CD4-positive, CD25-positive, alpha-beta regulatory T cell (primary cell): ENCODE measurements at regions not wholly inside any gene's neighbourhood (a gene's known extent, or its start where the extent isn't known, plus 50 kb on each side); places are given as distances from the start of the nearest gene placed in this dataset.

ENCODE experiments used
- ATAC-seq, 2 donors: fragments of 150-1000 bp; cut with Tn5 transposase; one replicate each; pipeline ENCODE4 v1.10.0; 2021; ENCODE audit warnings: low read depth in 2 of 2, moderate number of reproducible peaks in 2 of 2, moderate library complexity in 1 of 2
- DNase-seq, 3 donors: peaks; one replicate each; pipeline versions ENCODE4 v3.0.0 to v3.0.0-alpha.2; 2012 to 2022; ENCODE audit warnings: mixed read lengths in 1 of 3
- H3K27ac ChIP-seq: one replicate; pipeline ENCODE4 v1.7.0; 2013; ENCODE audit warnings: mild to moderate bottlenecking, low read length; ENCODE audit not compliant: insufficient read depth, poor library complexity, severe bottlenecking
- H3K27me3 ChIP-seq: one replicate; pipeline ENCODE4 v1.7.0; 2013; ENCODE audit warnings: low read length; ENCODE audit not compliant: control insufficient read depth, insufficient read depth
- H3K36me3 ChIP-seq: one replicate; pipeline ENCODE4 v1.7.0; 2013; ENCODE audit warnings: mild to moderate bottlenecking, low read length, moderate library complexity; ENCODE audit not compliant: control insufficient read depth, insufficient read depth
- H3K4me1 ChIP-seq: 2 replicates; pipeline ENCODE4 v1.7.0; 2013; ENCODE audit warnings: mild to moderate bottlenecking, low read length; ENCODE audit not compliant: insufficient read depth, control insufficient read depth, poor library complexity, severe bottlenecking
- H3K4me3 ChIP-seq: one replicate; pipeline ENCODE4 v1.7.0; 2013; ENCODE audit warnings: low read depth, mild to moderate bottlenecking, low read length, moderate library complexity
- H3K9me3 ChIP-seq, 2 experiments: 1 replicate in 1 of 2; 2 replicates in 1 of 2; pipeline ENCODE4 v1.7.0; 2013; ENCODE audit warnings: low read length in 2 of 2, mild to moderate bottlenecking in 1 of 2, moderate library complexity in 1 of 2; ENCODE audit not compliant: control insufficient read depth in 2 of 2
- H3K27ac Mint-ChIP-seq, 3 donors: one replicate each; pipeline ENCODE4 v1.8.0; 2020 to 2022; ENCODE audit warnings: mild to moderate bottlenecking in 3 of 3, mixed read lengths in 3 of 3, moderate library complexity in 2 of 3
- H3K27me3 Mint-ChIP-seq: one replicate; pipeline ENCODE4 v1.8.0; 2022; ENCODE audit warnings: mild to moderate bottlenecking, mixed read lengths
- H3K36me3 Mint-ChIP-seq: one replicate; pipeline ENCODE4 v1.8.0; 2020; ENCODE audit warnings: mixed read lengths
- H3K4me1 Mint-ChIP-seq, 4 donors: one replicate each; pipeline ENCODE4 v1.8.0; 2020 to 2022; ENCODE audit warnings: mixed read lengths in 4 of 4, mild to moderate bottlenecking in 1 of 4
- H3K4me3 Mint-ChIP-seq, 4 donors: one replicate each; pipeline ENCODE4 v1.8.0; 2020 to 2022; ENCODE audit warnings: mild to moderate bottlenecking in 4 of 4, mixed read lengths in 4 of 4, moderate library complexity in 3 of 4
- H3K9me3 Mint-ChIP-seq, 7 donors: one replicate each; pipeline ENCODE4 v1.8.0; 2020 to 2022; ENCODE audit warnings: mixed read lengths in 7 of 7, mild to moderate bottlenecking in 3 of 7, moderate library complexity in 2 of 7

GRCh38 chr4:111797455-111798163 is 347.6 kb upstream of the FAM241A start:
- H3K4me3 Mint-ChIP-seq = no peak overlapping the region
- H3K4me3 ChIP-seq = no peak overlapping the region
- no peaks in the 10 kb centered on the region for H3K36me3 ChIP-seq

GRCh38 chr4:111798840-111799239 is 346.4 kb upstream of the FAM241A start:
- Histone ChIP-seq H3K36me3 (no peaks in the 10 kb centered on the region), H3K9me3 (no peaks in the 10 kb centered on the region), H3K4me3 (no peak overlapping the region), H3K27ac (no peak overlapping the region), H3K27me3 (no peaks in the 10 kb centered on the region), H3K4me1 (no peaks in the 10 kb centered on the region)
- no peak overlapping the region for H3K4me3 Mint-ChIP-seq
- no peaks in the 10 kb centered on the region for H3K4me1 Mint-ChIP-seq
- DNase-seq = no peak
- peaks cover 0 to 3% (median 0%) of the 10 kb centered on the region in 7 donors for H3K9me3 Mint-ChIP-seq
- H3K27ac Mint-ChIP-seq = no peak overlapping the region
- no peaks in the 10 kb centered on the region for H3K36me3 Mint-ChIP-seq
- no peak for ATAC-seq
- H3K27me3 Mint-ChIP-seq = no peaks in the 10 kb centered on the region

More at GRCh38 chr4:111797455-111798163, 347.6 kb upstream of the FAM241A start:
- Histone ChIP-seq H3K27ac (no peak overlapping the region), H3K27me3 (no peaks in the 10 kb centered on the region), H3K9me3 (no peaks in the 10 kb centered on the region), H3K4me1 (no peaks in the 10 kb centered on the region)
- H3K4me1 Mint-ChIP-seq = no peaks in the 10 kb centered on the region
- no peak overlapping the region for H3K27ac Mint-ChIP-seq
- no peak for ATAC-seq
- DNase-seq = no peak
- no peaks in the 10 kb centered on the region for H3K27me3 Mint-ChIP-seq
- peaks cover 0 to 3% (median 0%) of the 10 kb centered on the region in 7 donors for H3K9me3 Mint-ChIP-seq
- no peaks in the 10 kb centered on the region for H3K36me3 Mint-ChIP-seq

GRCh38 chr4:111800551-111800950 is 344.7 kb upstream of the FAM241A start:
- H3K36me3 ChIP-seq = no peaks in the 10 kb centered on the region
- no peak overlapping the region for H3K4me3 Mint-ChIP-seq
- no peak overlapping the region for H3K4me3 ChIP-seq
- no peaks in the 10 kb centered on the region for H3K27me3 ChIP-seq
- no peaks in the 10 kb centered on the region for H3K4me1 ChIP-seq
- DNase-seq = no peak
- H3K36me3 Mint-ChIP-seq = no peaks in the 10 kb centered on the region
- no peak for ATAC-seq
- peaks cover 0 to 3% (median 0%) of the 10 kb centered on the region in 7 donors for H3K9me3 Mint-ChIP-seq
- H3K27me3 Mint-ChIP-seq = no peaks in the 10 kb centered on the region
- no peaks in the 10 kb centered on the region for H3K9me3 ChIP-seq
- no peak overlapping the region for H3K27ac Mint-ChIP-seq
- H3K27ac ChIP-seq = no peak overlapping the region
- H3K4me1 Mint-ChIP-seq = no peaks in the 10 kb centered on the region

- H3K4me1 ChIP-seq = no peaks in the 10 kb centered on the region
- no peaks in the 10 kb centered on the region for H3K36me3 ChIP-seq
- no peak for DNase-seq
- Mint-ChIP-seq H3K9me3 (peaks cover 0 to 4% (median 0%) of the 10 kb centered on the region in 7 donors), H3K4me1 (no peaks in the 10 kb centered on the region), H3K4me3 (no peak overlapping the region), H3K27me3 (no peaks in the 10 kb centered on the region), H3K36me3 (no peaks in the 10 kb centered on the region), H3K27ac (no peak overlapping the region)
- no peak overlapping the region for H3K27ac ChIP-seq
- no peak for ATAC-seq
- H3K4me3 ChIP-seq = no peak overlapping the region
- H3K27me3 ChIP-seq = no peaks in the 10 kb centered on the region
- H3K9me3 ChIP-seq = no peaks in the 10 kb centered on the region
These were observed 343.1 kb upstream of the FAM241A start for GRCh38 chr4:111802191-111802590.

GRCh38 chr4:111806331-111806730 is 338.9 kb upstream of the FAM241A start:
- Mint-ChIP-seq H3K27ac (no peak overlapping the region), H3K4me3 (no peak overlapping the region), H3K27me3 (no peaks in the 10 kb centered on the region), H3K36me3 (no peaks in the 10 kb centered on the region), H3K4me1 (no peaks in the 10 kb centered on the region), H3K9me3 (peaks cover 0 to 4% (median 0%) of the 10 kb centered on the region in 7 donors)
- Histone ChIP-seq H3K4me1 (no peaks in the 10 kb centered on the region), H3K4me3 (no peak overlapping the region), H3K9me3 (no peaks in the 10 kb centered on the region), H3K27ac (no peak overlapping the region), H3K27me3 (peaks cover 2% of the 10 kb centered on the region), H3K36me3 (no peaks in the 10 kb centered on the region)
- ATAC-seq (no peak), DNase-seq (no peak)

GRCh38 chr4:111807576-111807975 is 337.7 kb upstream of the FAM241A start:
- Histone ChIP-seq H3K36me3 (no peaks in the 10 kb centered on the region), H3K9me3 (no peaks in the 10 kb centered on the region), H3K4me3 (no peak overlapping the region), H3K4me1 (no peaks in the 10 kb centered on the region), H3K27ac (no peak overlapping the region), H3K27me3 (peaks cover 2% of the 10 kb centered on the region)
- ATAC-seq (no peak), DNase-seq (no peak)
- H3K27ac Mint-ChIP-seq = no peak overlapping the region
- peaks cover 0 to 4% (median 0%) of the 10 kb centered on the region in 7 donors for H3K9me3 Mint-ChIP-seq
- H3K27me3 Mint-ChIP-seq = no peaks in the 10 kb centered on the region
- H3K4me3 Mint-ChIP-seq = no peak overlapping the region
- no peaks in the 10 kb centered on the region for H3K36me3 Mint-ChIP-seq
- H3K4me1 Mint-ChIP-seq = no peaks in the 10 kb centered on the region

GRCh38 chr4:111808174-111808573 is 337.1 kb upstream of the FAM241A start:
- peaks cover 0 to 4% (median 0%) of the 10 kb centered on the region in 7 donors for H3K9me3 Mint-ChIP-seq
- H3K4me1 Mint-ChIP-seq = no peaks in the 10 kb centered on the region

GRCh38 chr4:111811661-111812060 is 333.6 kb upstream of the FAM241A start:
- no peaks in the 10 kb centered on the region for H3K4me1 ChIP-seq
- H3K27ac ChIP-seq = no peak overlapping the region

More at GRCh38 chr4:111808174-111808573, 337.1 kb upstream of the FAM241A start:
- Histone ChIP-seq H3K27ac (no peak overlapping the region), H3K27me3 (peaks cover 2% of the 10 kb centered on the region), H3K4me3 (no peak overlapping the region), H3K4me1 (no peaks in the 10 kb centered on the region), H3K36me3 (no peaks in the 10 kb centered on the region), H3K9me3 (no peaks in the 10 kb centered on the region)
- Mint-ChIP-seq H3K27me3 (no peaks in the 10 kb centered on the region), H3K36me3 (no peaks in the 10 kb centered on the region), H3K27ac (no peak overlapping the region), H3K4me3 (no peak overlapping the region)
- no peak for ATAC-seq
- no peak for DNase-seq

More at GRCh38 chr4:111811661-111812060, 333.6 kb upstream of the FAM241A start:
- Mint-ChIP-seq H3K9me3 (peaks cover 0 to 6% (median 2%) of the 10 kb centered on the region in 7 donors), H3K27ac (no peak overlapping the region), H3K4me1 (no peaks in the 10 kb centered on the region), H3K4me3 (no peak overlapping the region), H3K27me3 (no peaks in the 10 kb centered on the region), H3K36me3 (no peaks in the 10 kb centered on the region)
- Histone ChIP-seq H3K9me3 (no peaks in the 10 kb centered on the region), H3K36me3 (no peaks in the 10 kb centered on the region), H3K27me3 (peaks cover 2% of the 10 kb centered on the region), H3K4me3 (no peak overlapping the region)
- ATAC-seq = no peak
- no peak for DNase-seq
